ENCODE measurements at regions not wholly inside any gene's neighbourhood (a gene's known extent, or its start where the extent isn't known, plus 50 kb on each side); places are given as distances from the start of the nearest gene placed in this dataset.

- TF ChIP-seq, protein P1, sequence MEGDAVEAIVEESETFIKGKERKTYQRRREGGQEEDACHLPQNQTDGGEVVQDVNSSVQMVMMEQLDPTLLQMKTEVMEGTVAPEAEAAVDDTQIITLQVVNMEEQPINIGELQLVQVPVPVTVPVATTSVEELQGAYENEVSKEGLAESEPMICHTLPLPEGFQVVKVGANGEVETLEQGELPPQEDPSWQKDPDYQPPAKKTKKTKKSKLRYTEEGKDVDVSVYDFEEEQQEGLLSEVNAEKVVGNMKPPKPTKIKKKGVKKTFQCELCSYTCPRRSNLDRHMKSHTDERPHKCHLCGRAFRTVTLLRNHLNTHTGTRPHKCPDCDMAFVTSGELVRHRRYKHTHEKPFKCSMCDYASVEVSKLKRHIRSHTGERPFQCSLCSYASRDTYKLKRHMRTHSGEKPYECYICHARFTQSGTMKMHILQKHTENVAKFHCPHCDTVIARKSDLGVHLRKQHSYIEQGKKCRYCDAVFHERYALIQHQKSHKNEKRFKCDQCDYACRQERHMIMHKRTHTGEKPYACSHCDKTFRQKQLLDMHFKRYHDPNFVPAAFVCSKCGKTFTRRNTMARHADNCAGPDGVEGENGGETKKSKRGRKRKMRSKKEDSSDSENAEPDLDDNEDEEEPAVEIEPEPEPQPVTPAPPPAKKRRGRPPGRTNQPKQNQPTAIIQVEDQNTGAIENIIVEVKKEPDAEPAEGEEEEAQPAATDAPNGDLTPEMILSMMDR (IDR thresholded peaks at IDR 0.05) = no peak
- no peak for TF ChIP-seq POLR2AphosphoS5 (IDR thresholded peaks at IDR 0.05)
Observed at GRCh38 chr1:82245345-82246014, 444.7 kb downstream of the ADGRL2 start.

Measured in suprapubic skin (tissue), 3 donors.